Memory B cell (primary cell): ENCODE measurements at regions not wholly inside any gene's neighbourhood (a gene's known extent, or its start where the extent isn't known, plus 50 kb on each side); places are given as distances from the start of the nearest gene placed in this dataset.
"Not testable (repeated sequence)": the region's sequence is repeated elsewhere in the genome, so short reads cannot be mapped to it uniquely, and the experiment has no call there.

Experiments used
- ATAC-seq: fragments of 150-1000 bp; cut with Tn5 transposase; 2 replicates; pipeline ENCODE4 v1.10.0; 2021; ENCODE audit warnings: low read depth, mild to moderate bottlenecking, moderate library complexity
- DNase-seq, 2 donors: peaks; one replicate each; pipeline ENCODE4 v3.0.0; 2022; ENCODE audit warnings: low spot score in 2 of 2
- H3K27ac Mint-ChIP-seq: one replicate; pipeline ENCODE4 v1.8.0; 2022; ENCODE audit warnings: mild to moderate bottlenecking, moderate library complexity, mixed read lengths
- H3K27me3 Mint-ChIP-seq: one replicate; pipeline ENCODE4 v1.8.0; 2022; ENCODE audit warnings: mixed read lengths
- H3K36me3 Mint-ChIP-seq: one replicate; pipeline ENCODE4 v1.8.0; 2022; ENCODE audit warnings: mild to moderate bottlenecking, mixed read lengths
- H3K4me1 Mint-ChIP-seq: one replicate; pipeline ENCODE4 v1.8.0; 2022; ENCODE audit warnings: mixed read lengths
- H3K4me3 Mint-ChIP-seq: one replicate; pipeline ENCODE4 v1.8.0; 2022; ENCODE audit warnings: mild to moderate bottlenecking, moderate library complexity, mixed read lengths
- H3K9me3 Mint-ChIP-seq: one replicate; pipeline ENCODE4 v1.8.0; 2022; ENCODE audit warnings: mixed read lengths

DNA sequence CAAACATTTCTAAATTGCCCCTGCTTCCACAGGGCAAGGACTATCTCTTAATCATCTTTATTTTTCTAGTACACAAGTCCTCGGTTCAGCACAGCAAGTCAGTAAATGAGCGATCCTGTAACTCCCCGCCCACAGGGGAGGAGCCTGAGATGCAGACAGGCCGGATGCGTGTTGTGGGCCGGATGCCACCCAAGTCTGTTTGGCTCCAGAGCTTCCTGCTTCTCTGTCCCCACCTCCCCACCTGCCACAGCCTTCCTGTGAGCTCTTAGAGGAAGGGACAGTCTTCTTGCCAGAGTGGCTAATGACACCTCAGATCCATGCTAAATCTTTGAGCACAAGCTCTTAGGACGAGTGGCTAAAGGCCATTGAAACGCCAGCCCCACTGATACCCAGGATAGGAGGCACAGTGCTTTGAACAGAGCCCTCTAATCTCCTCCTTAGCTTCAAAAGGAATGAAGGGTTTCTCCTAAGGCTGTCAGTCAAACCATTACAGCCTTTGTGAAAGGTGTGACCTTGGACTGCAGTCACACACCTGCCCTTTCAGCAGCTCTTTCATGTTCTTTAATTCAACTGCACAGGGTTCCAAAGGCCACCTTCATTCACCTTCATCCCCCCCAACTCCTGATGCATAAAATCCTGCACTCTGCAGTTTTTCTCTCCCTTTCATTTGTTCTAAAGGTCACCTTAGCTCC, 264.3 kb downstream of the TFAP2C start:
- Mint-ChIP-seq H3K27ac (no peak overlapping the region), H3K9me3 (peaks cover 4% of the 10 kb centered on the region), H3K4me3 (no peak overlapping the region), H3K27me3 (no peaks in the 10 kb centered on the region), H3K36me3 (no peaks in the 10 kb centered on the region), H3K4me1 (no peaks in the 10 kb centered on the region)
- DNase-seq, result no peak
- ATAC-seq, result no peak

DNA sequence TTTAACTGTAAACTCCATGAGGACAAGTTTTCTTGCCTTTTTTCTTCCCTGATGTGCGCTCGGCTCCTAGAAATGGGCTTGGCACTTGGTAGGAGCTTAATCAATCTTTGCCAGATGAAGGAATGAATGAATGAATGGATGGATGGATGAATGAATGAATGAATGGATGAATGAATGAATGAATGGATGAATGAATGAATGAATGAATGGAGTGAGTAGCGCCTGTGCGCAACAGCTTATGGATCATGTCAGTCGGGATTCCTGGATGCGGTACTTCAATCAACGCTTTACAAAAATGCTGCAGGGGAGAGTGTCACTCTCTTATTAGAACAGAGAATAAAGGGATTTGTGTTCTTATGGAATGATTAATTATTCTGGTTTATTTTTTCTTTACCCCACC, 267.3 kb downstream of the TFAP2C start:
- Mint-ChIP-seq H3K27ac (no peak overlapping the region), H3K4me1 (no peaks in the 10 kb centered on the region), H3K27me3 (peaks cover 5% of the 10 kb centered on the region), H3K4me3 (no peak overlapping the region), H3K9me3 (peaks cover 7% of the 10 kb centered on the region), H3K36me3 (peaks cover 3% of the 10 kb centered on the region)
- DNase-seq, result no peak
- no peak for ATAC-seq

DNA sequence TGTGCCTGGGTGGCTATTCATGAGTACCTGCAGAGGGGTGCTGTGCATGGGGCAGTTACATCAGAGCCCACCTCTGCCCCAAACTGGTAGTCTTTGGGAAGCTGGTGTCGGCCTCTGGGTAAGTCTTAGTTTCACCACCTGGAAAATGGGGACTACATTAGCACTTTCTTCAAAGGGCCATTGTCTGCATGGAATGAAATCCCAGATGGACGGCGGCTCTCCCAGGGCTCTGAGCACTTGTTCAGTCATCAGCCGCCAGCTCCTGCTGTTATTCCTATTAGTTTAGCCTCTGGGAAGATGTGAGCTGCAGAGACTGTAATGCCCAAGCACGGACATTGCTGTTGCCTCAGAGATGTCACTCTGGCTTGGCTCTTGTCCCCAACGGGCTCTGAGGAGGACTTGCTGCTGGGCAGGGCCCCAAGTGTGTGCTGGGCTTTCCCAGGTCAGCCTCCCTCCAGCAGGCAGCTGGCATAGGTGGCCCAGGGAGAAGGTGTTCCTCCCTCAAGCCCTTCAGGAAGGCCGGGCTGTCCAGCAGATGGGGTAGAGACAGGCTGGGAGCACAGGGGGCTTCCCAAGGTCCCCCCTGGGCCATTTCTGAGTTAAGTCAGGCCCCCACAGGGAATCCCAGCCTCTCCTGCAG, 268.3 kb downstream of the TFAP2C start:
- H3K27ac Mint-ChIP-seq, result no peak overlapping the region
- peaks cover 5% of the 10 kb centered on the region for H3K27me3 Mint-ChIP-seq
- no peaks in the 10 kb centered on the region for H3K4me1 Mint-ChIP-seq
- peaks cover 7% of the 10 kb centered on the region for H3K9me3 Mint-ChIP-seq
- ATAC-seq, result no peak
- no peak overlapping the region for H3K4me3 Mint-ChIP-seq
- peaks cover 3% of the 10 kb centered on the region for H3K36me3 Mint-ChIP-seq
- DNase-seq, result no peak

DNA sequence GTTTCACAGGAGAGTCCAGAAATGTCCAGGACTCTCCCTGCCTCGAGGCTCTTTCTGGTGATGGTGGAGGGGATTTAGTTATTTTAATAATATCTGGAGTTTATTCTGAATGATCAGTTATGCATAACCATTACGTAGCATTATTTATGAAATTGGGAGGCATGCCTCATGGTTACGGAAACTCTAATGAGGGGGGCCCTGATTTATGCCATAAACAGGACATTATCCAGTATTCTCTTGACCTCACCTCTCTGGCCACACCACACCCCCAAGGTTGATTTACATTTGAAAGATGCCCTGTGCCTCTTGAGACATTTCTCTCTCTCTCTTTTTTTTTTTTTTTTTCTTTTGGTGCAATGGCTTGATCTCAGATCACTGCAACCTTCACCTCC, 268.8 kb downstream of the TFAP2C start:
- Mint-ChIP-seq H3K27ac (no peak overlapping the region), H3K4me3 (no peak overlapping the region), H3K4me1 (no peaks in the 10 kb centered on the region), H3K9me3 (peaks cover 7% of the 10 kb centered on the region), H3K36me3 (peaks cover 3% of the 10 kb centered on the region), H3K27me3 (peaks cover 5% of the 10 kb centered on the region)
- ATAC-seq (no peak), DNase-seq (no peak)

DNA sequence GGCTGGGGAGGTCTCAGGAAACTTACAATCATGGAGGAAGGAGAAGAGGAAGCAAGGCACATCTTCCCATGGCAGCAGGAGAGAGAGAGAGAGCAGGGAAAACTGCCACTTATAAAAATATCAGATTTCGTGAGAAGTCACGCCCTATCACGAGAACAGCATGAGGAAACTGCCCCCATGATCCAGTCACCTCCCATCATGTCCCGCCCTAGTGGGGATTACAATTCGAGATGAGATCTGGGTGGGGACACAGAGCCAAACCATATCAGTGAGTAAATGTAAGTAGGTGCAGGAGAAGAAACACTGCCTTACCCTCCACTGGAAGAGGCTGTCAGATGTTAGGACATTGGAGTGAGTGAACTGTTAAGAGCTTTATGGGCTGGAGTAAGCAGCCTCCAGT, 270.4 kb downstream of the TFAP2C start:
- Mint-ChIP-seq H3K27me3 (peaks cover 5% of the 10 kb centered on the region), H3K9me3 (peaks cover 6% of the 10 kb centered on the region)

DNA sequence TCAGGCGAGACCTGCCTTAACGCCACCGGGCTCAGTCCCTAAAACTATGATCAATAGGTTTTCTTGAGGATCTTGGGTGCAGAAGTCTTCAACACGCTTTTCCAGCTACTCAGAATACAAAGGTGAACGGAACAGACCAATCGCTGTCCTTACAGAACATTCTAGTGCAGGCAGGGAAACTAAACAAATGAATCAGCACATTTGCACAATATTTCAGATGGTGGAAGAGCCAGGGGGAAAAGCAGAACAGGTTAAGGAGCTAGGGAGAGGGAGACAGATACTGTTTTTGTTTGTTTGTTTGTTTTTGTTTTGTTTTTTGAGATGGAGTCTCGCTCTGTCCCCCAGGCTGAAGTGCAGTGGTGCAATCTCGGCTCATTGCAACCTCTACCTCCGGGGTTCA, 271.1 kb downstream of the TFAP2C start:
- Mint-ChIP-seq H3K4me3 (no peak overlapping the region), H3K9me3 (peaks cover 5% of the 10 kb centered on the region), H3K4me1 (no peaks in the 10 kb centered on the region), H3K27me3 (peaks cover 5% of the 10 kb centered on the region), H3K27ac (no peak overlapping the region), H3K36me3 (peaks cover 3% of the 10 kb centered on the region)
- ATAC-seq, result no peak
- no peak for DNase-seq

More for the DNA sequence above, 270.4 kb downstream of the TFAP2C start:
- DNase-seq, result no peak
- peaks cover 3% of the 10 kb centered on the region for H3K36me3 Mint-ChIP-seq
- no peak overlapping the region for H3K4me3 Mint-ChIP-seq
- H3K27ac Mint-ChIP-seq, result no peak overlapping the region
- ATAC-seq, result no peak
- H3K4me1 Mint-ChIP-seq, result no peaks in the 10 kb centered on the region

DNA sequence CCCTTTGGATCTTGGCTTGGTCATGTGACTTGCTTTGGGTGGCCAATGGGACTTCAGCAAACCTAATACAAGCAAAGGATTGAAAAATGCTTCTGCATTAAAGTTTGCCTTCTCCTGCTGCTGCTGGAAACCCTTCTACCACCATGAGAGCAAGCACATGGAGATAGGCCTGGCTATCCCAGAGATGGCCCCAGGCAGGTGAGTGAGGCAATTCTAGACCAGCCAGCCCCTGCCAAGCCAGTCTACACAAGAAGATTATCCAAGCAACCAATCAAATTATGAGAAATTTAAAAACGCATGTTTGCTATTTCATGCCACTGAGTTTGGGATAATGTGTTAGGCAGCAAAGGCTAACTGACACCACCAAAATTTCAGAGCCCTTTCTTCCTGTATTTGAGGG, 274.3 kb downstream of the TFAP2C start:
- H3K27me3 Mint-ChIP-seq, result peaks cover 5% of the 10 kb centered on the region
- H3K36me3 Mint-ChIP-seq, result peaks cover 3% of the 10 kb centered on the region
- no peak overlapping the region for H3K4me3 Mint-ChIP-seq
- no peak for ATAC-seq
- H3K4me1 Mint-ChIP-seq, result no peaks in the 10 kb centered on the region
- peaks cover 7% of the 10 kb centered on the region for H3K9me3 Mint-ChIP-seq
- H3K27ac Mint-ChIP-seq, result no peak overlapping the region
- no peak for DNase-seq

DNA sequence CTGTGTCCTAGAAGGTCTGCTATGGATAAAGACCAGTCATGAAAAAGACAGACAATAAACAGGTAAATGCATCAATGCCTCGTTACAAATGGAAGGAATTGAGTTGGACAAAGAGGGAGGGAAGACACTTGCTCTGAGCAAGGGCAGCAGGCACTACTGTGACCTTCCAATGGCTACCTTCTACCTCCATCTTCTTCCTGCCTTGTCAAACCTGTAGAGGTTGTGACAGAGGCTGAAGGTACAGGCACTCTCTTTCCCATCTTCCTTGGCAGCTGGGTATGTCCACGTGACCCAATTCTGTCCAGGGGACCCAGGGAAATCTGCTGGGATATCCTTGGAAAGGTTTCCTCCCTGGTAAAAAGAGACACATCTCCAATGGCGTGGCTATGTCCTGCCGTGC, 274.8 kb downstream of the TFAP2C start:
- peaks cover 5% of the 10 kb centered on the region for H3K27me3 Mint-ChIP-seq
- no peak for ATAC-seq
- DNase-seq, result no peak
- peaks cover 7% of the 10 kb centered on the region for H3K9me3 Mint-ChIP-seq
- H3K4me1 Mint-ChIP-seq, result no peaks in the 10 kb centered on the region
- no peak overlapping the region for H3K27ac Mint-ChIP-seq
- H3K36me3 Mint-ChIP-seq, result peaks cover 3% of the 10 kb centered on the region
- no peak overlapping the region for H3K4me3 Mint-ChIP-seq

DNA sequence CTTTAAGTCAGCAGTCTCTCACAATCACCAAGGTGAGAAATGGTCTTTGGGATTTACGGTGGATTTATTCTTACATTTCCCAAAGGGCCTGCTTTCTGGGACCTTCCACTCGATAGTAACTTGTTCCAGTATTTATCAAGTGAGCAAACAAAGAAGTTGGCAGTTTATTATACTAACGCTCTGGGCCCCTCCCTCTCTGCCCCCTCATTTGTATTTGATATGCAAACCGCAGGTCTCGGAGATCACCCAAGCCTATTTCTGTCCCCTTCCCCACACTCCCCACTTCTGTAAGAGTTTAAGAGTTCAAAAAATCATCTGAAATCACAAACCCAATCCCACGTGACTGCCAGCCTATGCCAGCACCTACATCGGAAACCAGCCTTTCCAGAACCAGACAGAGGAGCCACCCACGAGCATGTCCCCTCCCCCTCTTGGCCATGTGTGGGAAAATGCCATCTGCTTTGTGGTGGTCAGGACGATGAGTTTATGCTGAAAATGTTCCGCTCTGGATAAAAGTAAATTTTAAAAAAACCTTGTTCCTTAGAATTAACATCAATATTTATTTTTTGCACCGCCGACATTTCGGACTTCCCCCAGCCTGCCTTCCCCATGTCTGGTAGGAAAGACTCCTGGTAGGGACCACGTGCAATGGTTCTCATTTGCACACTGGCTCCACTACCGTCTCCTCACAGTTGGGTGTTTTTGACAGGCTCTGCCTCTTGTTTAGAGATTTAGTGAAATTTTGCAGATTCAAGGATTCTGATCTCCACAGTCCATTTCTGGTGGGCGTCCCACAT, 281.0 kb downstream of the TFAP2C start:
- no peak for DNase-seq
- peaks cover 5% of the 10 kb centered on the region for H3K9me3 Mint-ChIP-seq
- H3K27me3 Mint-ChIP-seq, result peaks cover 5% of the 10 kb centered on the region
- H3K4me1 Mint-ChIP-seq, result no peaks in the 10 kb centered on the region
- H3K36me3 Mint-ChIP-seq, result peaks cover 2% of the 10 kb centered on the region
- ATAC-seq, result no peak
- H3K27ac Mint-ChIP-seq, result no peak overlapping the region
- H3K4me3 Mint-ChIP-seq, result no peak overlapping the region

DNA sequence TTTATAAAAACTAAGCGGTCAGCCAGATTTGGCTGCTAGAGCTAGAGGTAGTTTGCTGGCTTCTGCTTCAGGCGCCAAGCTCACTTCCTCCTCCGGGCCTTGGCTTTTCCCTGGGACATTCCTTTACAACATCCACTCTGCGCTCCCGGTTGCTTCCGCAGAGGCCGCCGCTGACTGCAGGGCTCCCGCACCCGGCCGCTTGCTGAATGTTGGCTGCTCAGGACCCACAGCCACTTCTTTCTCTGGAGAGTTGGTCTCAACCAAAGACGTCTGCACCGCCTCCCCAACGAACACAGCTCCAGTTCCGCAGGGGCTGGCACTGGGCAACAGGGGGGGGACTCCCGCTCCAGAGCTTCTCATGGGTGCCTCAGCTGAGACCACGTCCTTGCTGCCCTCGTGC, 282.8 kb downstream of the TFAP2C start:
- peaks cover 5% of the 10 kb centered on the region for H3K27me3 Mint-ChIP-seq
- H3K27ac Mint-ChIP-seq, result no peak overlapping the region
- no peak overlapping the region for H3K4me3 Mint-ChIP-seq
- ATAC-seq (no peak), DNase-seq (no peak)
- no peaks in the 10 kb centered on the region for H3K4me1 Mint-ChIP-seq
- H3K36me3 Mint-ChIP-seq, result peaks cover 2% of the 10 kb centered on the region
- H3K9me3 Mint-ChIP-seq, result peaks cover 5% of the 10 kb centered on the region

DNA sequence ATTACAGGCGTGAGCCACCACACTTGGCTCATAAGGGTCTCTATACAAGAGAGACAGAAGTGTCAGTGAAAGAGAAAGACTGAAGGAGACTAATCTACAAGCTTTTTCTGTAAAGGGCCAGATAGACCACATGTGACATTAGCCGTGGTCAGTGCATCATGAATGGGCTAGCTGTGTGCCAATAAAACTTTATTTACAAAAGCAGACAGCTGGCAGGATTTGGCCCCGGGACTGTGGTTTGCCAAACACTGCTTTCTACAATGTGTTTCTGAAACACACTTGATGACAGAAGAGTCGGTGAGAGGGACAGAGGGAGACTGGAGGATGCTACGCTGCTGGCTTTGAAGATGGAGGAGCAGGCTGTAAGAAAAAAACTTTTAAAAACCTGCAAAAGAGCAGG, 285.4 kb downstream of the TFAP2C start:
- Mint-ChIP-seq H3K9me3 (peaks cover 4% of the 10 kb centered on the region), H3K27ac (no peak overlapping the region), H3K4me1 (no peaks in the 10 kb centered on the region), H3K36me3 (peaks cover 2% of the 10 kb centered on the region), H3K4me3 (no peak overlapping the region), H3K27me3 (peaks cover 5% of the 10 kb centered on the region)
- ATAC-seq (no peak), DNase-seq (no peak)

DNA sequence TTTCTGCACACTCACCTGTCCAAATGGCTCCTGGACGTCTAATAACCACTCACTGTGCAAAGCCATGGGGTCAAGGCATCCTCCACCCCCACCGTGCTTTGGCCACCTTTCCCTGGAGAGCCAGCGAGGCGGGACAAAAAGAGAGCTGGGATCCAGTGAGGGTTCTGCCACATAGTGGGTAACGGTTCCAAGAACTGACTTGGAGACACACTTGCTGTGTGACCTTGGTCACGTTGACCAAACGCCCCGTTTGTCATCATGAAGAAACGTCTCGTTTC, 287.2 kb downstream of the TFAP2C start:
- Mint-ChIP-seq H3K27me3 (peaks cover 5% of the 10 kb centered on the region), H3K9me3 (peaks cover 4% of the 10 kb centered on the region)
- ATAC-seq, result no peak

DNA sequence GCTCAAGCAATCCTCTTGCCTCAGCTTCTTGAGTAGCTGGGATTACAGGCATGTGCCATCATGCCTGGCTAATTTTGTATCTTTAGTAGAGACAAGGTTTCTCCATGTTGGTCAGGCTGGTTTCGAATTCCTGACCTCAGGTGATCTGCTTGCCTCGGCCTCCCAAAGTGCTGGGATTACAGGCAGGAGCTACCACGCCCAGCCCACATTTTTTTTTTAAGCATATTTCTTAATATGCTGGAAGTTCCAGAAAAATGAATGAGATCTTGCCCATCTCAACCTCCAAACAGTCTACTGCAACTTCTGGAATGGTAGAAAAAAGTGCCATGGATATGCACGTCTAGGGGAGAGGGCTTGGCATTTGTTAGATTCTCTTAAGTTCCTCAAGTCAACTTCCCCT, 290.9 kb downstream of the TFAP2C start:
- H3K27me3 Mint-ChIP-seq, ATAC-seq, H3K27ac Mint-ChIP-seq, DNase-seq, H3K9me3 Mint-ChIP-seq, H3K36me3 Mint-ChIP-seq, H3K4me1 Mint-ChIP-seq, H3K4me3 Mint-ChIP-seq: not testable (repeated sequence)

More for the DNA sequence above, 287.2 kb downstream of the TFAP2C start:
- Mint-ChIP-seq H3K36me3 (peaks cover 2% of the 10 kb centered on the region), H3K4me3 (no peak overlapping the region), H3K4me1 (no peaks in the 10 kb centered on the region), H3K27ac (no peak overlapping the region)
- DNase-seq, result no peak

DNA sequence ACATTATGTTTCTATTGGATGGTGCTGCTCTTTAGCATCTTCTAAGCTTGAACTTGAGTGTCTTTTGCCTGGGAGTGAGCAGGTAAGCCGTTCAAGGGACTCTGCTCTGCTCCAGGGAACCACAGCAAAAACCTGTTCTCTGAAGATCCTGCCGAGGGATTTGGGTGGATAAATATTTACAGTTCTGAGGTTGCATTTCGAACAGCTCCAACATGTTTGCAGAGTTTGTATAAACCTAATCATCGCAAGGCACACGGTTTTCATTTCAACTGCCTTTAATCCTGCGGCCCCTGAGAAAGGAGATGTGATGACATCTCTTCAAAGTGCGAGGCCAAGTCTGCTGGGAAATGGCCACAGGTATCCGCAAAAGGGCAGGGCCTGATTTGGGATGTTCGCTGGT, 293.4 kb downstream of the TFAP2C start:
- Mint-ChIP-seq H3K4me3 (no peak overlapping the region), H3K27me3 (peaks cover 14% of the 10 kb centered on the region), H3K9me3 (peaks cover 3% of the 10 kb centered on the region), H3K4me1 (no peaks in the 10 kb centered on the region), H3K27ac (no peak overlapping the region), H3K36me3 (no peaks in the 10 kb centered on the region)
- ATAC-seq (no peak), DNase-seq (no peak)
